ENCODE measurements at regions not wholly inside any gene's neighbourhood (a gene's known extent, or its start where the extent isn't known, plus 50 kb on each side); places are given as distances from the start of the nearest gene placed in this dataset.

GRCh38 chr18:47758000-47758399 is 172.5 kb downstream of the SMAD2 start:
- DNase-seq: peak; percentile 16

DNA sequence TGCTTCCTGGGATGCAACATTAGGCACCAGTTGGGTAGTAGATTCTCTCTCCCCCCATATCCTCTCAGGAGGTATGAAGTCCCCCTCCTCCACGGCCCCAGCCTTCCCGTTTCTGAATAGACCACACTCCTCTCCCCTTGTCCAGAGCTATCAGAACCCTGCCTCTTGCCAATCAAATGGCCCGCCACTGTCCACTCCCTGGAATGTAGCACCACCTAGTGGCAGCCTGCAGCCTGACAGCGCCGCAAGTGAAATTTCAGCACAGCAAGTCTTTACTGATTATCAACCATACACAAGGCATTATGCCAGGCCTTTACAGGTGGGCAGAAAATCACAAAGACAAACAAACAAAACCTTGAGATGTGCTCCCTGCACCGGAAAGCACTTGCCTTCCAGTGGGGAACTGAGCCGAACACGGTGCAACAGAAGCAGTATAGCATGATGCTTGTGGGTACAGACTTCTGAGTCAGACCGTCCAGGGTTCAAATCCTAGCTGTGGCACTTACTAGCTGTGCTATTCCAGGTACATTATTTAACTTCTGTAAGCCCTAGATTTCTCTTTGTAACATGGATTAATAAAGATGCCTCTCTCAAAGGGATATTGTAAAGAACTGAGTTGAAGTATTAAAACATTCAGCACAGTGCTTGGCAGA is 174.0 kb downstream of the SMAD2 start:
- DNase-seq: peak; percentile 48

DNA sequence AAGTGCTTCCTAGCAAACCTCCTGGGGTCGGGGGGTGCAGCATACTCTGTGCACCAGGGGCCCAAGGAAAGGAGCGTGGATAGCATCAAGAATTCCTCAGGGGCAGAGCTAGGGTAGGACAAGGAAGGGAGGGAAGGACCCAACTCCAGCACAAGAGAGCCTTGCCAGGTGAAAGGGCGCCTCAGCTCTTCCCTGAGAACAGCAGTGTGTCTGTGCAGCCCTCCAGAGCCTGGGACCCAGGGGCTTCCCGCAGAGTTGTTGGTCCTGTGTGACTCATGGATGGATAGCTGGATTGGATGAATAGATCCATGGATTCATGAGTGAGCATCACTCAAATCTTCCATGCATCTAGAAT is 175.4 kb downstream of the SMAD2 start:
- no peak for DNase-seq

GRCh38 chr18:47754311-47755101 is 176.0 kb downstream of the SMAD2 start:
- peak; percentile 27 for DNase-seq

DNA sequence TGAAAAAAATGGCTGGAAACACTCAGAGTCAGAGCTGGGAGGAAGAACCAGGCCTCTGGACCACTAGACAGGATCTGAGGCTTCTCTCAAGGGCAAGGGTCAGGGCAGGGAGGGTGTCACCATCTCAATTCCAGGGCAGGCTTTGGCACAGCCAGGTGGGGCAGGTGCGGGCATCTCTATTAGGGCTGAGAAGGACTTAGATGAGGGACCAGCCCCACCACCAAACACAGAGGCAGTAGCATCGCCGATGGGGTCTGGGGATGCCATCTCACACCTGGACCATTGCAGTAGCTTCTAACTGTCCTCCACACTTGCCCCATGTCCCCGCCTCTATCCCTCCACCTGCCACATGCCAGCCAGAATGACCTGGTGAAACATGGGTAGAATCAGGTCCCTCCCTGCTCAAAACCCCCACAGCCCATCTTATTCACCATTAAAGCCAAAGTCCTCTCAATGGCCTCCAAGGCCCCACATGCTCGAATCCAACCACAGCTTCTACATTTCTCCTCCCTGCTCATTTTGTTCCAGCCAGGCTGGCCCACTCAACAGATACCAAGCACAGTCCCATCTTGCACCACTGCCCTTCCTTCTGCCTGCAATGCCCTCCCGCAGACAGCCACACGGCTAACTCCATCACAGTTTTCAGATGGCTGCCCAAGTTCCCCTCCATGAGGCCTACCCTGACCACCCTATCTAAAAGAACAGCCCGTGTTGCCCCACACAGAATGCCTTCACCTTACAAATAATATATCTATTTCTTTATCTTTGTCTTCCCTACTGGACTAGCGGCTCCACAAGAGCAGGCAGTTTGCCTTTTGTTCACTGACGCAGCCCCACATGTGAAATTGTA is 177.4 kb downstream of the SMAD2 start:
- no peak for DNase-seq

- DNase-seq: no peak
Observed at GRCh38 chr18:47750889-47751423, 179.5 kb downstream of the SMAD2 start.

DNA sequence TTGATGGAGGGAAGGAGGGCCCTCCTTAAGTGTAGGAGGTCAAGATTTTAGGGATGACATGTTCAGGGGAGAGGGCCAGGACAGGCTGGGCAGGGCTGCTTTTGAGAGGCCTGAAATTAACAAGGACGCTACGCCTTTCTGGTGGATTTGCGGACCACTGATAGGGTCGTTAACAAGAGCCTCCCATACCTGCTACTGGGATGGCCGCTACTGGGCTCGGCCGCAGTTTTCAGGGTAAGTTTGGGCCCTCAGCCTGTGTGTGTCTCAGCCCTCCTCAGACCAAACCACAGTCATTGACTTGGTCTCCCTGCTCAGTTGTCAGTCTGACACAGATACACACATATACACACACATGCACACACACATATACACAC is 180.9 kb downstream of the SMAD2 start:
- DNase-seq: no peak

DNA sequence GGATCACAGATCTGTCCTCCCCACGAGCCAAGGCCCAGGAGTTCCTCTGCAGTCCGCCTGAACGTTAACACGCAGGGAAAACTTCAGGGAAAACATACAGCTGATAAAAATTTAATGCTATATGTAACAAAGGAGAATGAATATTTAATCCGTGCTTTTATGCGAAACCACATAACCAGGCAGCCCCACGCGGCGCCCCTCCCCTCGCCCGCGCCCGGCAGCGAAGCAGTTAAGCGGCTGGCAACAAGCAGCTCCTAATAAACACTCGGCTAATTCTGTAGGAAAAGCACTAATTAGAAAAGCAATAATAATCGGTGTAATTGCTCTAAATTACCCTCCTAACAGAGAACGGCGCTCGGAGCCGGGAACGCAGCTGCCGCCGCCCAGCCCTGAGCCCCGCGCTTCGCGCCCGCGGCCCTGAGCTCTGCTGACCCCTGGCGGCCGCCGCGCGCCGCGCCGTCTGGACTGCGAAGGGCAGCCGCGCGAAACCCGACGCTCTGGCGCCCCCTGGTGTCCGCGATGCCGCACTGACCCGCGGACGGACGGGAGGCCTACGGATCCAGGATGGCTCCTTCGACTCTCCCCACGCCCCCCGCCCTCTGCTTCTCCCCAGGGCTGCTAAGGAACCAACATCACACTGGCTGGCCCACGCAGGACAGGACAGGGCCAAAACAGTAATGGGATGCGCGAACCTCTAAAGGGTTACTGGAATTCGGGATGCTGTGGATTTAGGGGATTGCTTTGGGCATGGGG is 181.4 kb downstream of the SMAD2 start:
- DNase-seq: peak; percentile 63

DNA sequence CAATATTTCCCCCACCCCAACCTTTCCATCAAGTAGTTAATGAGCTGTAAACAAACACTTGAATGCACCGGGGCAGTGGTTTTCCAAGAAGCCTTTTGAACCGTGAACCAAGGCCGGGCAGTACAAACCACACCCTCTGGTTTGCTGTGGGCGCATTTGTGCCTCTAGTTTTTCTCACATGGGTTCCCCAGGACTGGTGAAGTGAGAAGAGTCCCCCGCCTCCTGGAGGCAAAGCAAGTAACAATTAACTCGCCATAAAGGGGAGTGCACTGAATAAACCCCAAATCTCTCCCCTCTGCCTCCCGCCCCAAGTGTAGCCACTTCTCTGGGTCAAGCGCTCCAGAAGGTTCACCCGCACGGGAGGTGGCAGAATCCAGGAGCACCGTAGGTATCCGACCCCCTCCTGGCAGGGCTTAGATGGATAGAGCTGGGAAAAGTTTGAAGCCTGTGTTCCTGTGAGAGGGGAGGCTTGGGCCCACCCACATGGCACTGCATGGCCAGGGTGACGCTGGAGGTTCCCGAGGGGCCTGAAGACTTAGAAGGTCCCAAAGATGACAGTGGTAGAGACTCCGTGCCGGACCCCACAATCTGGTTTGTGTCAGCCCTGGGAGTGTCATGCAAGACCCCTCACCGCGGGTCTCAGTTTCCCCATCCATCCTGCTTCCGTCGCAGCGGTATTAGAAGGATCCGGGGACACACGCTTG is 182.2 kb downstream of the SMAD2 start:
- DNase-seq: no peak

GRCh38 chr18:47747260-47747795 is 183.1 kb downstream of the SMAD2 start:
- DNase-seq: no peak

DNA sequence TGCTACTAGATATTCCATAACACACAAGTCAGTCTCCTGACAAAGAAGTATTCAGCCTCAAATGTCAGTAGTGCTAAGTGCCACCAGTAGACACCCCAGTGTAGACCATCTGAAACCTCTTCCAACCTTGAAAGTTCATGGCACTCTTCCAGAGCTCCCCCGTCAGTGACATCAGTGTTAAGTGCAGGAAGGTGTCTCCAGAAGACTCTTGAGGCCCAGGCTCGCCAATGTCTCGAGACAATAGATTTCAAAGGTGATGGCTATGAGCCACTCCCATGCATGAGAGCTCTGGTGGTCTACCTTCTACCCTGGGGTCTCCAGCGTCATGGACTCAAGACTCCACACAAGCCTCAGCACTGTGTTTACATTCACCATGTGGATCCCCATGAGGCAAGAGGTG is 183.8 kb downstream of the SMAD2 start:
- no peak for DNase-seq

GRCh38 chr18:47745227-47745626 is 185.2 kb downstream of the SMAD2 start:
- no peak for DNase-seq

GRCh38 chr18:47737956-47738355 is 192.5 kb downstream of the SMAD2 start:
- DNase-seq: no peak

GRCh38 chr18:47737198-47737830 is 193.1 kb downstream of the SMAD2 start:
- no peak for DNase-seq

DNA sequence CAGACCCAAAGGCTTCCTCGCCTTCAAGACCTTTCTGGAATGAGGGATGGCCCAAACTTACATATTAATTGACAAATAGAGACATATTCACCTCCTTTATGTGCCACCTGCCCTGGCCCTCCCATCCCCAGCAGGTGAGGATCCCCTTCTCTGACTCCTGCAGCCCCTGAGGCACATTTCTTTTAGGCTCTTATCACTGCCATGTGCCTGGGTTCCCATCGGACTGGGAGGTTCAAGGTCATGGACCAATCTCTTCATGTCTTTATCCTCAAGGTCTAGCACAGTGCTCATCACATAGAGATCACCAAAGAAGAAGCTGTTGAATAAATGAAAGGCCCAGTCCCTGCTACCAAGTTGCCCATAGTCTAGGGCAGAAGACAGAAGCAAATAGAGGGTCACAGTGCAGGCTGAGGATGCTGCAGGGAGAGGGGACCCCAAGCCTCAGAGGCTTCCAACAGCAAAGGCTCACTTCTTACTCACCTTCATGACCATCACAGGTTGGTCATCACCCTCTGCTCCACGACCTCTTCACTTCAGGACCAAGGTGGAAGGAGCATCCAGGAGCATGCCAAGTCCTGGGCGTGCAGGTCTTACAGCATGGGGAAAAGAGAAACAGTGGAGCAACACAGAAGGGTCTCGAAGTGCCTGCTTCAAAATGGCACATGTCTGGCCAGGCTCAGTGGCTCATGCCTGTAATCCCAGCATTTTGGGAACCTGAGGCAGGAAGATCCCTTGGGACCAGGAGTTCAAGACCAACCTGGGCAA is 193.9 kb downstream of the SMAD2 start:
- DNase-seq: no peak

DNA sequence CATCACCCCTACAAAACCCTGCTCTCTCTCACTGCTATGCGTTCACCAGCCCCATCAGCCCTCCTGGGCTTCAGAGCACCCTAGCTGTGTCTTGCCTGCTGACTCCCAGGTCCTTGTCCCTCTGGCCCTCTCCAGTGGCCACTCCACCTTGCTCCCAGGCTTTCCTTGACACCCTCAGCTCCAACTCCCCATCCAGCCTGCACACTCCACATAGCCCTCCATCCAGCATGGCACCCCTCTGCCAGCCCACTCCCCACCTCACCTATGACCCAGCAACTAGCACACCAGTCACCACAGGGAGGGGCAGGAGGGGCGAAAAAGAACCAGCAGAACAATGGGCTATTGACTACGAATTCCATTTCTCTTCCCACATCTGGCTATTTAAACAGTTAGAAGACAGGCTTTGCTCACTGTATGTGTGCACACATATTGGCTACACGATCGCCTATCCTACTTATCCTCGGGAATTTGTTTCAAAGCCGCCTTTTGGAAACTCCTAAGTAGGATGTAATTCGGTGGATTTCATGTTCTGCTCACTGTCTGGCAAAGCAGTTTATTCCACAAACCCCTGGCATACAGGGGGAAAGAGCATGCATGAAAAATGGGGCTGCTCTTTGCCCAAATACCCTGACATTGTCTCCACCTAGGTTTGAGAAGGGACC is 195.3 kb downstream of the SMAD2 start:
- no peak for DNase-seq

DNA sequence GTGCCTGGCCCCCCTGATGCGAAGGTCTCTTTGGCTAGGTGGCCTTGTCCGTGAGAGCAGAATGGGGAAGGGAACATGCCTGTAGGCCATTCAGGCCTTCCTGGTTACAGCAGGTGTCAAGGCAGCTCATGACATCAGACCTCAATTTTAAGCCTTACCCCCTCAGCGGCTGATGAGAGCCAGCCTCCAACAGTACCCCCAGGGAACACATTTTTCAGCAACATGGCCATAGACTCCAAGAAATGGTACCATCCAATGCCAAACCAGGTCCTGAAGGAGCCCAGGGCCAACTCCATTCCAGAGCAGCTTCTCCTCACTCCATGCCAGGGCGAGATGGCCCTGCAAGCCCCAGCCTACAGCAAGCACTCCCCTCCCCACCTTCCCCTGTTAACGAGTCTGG is 199.2 kb downstream of the SMAD2 start:
- DNase-seq: no peak

GRCh38 chr18:47730795-47731194 is 199.7 kb downstream of the SMAD2 start:
- no peak for DNase-seq

DNA sequence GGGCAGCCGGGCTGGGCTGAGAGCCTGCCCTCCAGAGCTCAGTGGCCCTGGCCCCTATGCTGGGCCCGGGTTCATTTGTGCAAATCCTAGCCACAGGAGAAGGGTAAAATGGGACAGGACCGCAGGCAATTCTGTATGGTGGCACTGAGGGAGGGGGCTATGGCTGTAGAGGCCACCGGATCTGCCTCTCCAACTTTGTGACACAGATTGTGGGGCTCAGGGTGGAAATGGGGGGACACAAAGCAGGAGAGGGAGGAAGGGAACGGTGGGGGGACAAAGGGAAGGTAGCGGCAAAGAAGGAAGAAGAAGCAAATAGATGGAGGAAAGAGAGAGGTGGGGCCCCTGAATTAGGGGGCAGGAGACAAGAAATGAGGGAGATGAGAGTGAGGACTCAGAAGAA is 201.1 kb downstream of the SMAD2 start:
- no peak for DNase-seq

DNA sequence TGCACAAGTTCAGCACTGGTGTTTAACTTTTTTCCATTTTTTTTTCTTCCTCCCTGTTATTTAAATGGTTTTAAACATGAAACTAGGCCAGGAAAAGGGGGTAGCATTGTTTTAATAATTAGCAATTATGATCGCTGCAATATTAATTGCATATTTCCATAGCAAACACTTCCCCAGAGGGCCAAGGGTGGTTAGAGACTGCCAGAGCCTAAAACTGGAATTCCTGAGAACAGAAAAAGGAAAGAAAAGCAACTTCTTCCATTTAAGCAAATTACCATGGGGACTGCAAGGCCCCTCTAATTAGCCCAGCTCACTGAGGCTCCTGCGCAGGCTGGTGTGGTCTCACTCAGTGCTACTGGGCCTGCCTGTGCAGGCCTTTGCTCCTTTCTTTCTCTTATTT is 201.5 kb downstream of the SMAD2 start:
- no peak for DNase-seq
